ENCODE measurements at regions not wholly inside any gene's neighbourhood (a gene's known extent, or its start where the extent isn't known, plus 50 kb on each side); places are given as distances from the start of the nearest gene placed in this dataset.

- intact Hi-C loops (cut with micrococcal nuclease; ENCODE audit: unreplicated experiment), result no loop called here
- H3K4me3 ChIP-seq (replicated peaks in 1 of 3; ENCODE audit: insufficient read depth in 1 of 3, low read depth in 2 of 3, low read length in 3 of 3), result no peak overlapping the region
- peaks cover 87% of the 10 kb centered on the region for H3K9me3 ChIP-seq (ENCODE audit: low read length)
- no peaks in the 10 kb centered on the region for H4K20me1 ChIP-seq (ENCODE audit: insufficient read depth, low read length)
- ATAC-seq (no peak), DNase-seq (ENCODE audit: low spot score) (no peak), FAIRE-seq (no peak)
- no peaks in the 10 kb centered on the region for H3K36me3 ChIP-seq (replicated peaks in 1 of 2; ENCODE audit: control insufficient read depth in 1 of 2, insufficient read depth in 2 of 2, low read length in 2 of 2)
- no peaks in the 10 kb centered on the region for H3K4me1 ChIP-seq (ENCODE audit: insufficient read depth, low read length)
- no peak overlapping the region for H3K4me2 ChIP-seq (ENCODE audit: low read depth, low read length)
- BruUV-seq (replicated peaks), result no TSS peak
- H3K27me3 ChIP-seq (ENCODE audit: control insufficient read depth in 1 of 2, insufficient read depth in 2 of 2, low read length in 2 of 2), result no peaks in the 10 kb centered on the region
- H3K79me2 ChIP-seq (ENCODE audit: insufficient read depth, low read length), result no peaks in the 10 kb centered on the region
- H2AFZ ChIP-seq (ENCODE audit: low read length), result no peak overlapping the region
- in situ Hi-C loops (cut with HindIII; ENCODE audit: extremely low pct_ligation_motif_present, low pct_unique_long_range_greater_than_20kb), result no loop called here
- no peak for TF ChIP-seq ZC3H13 (CRISPR knock-in tag; IDR thresholded peaks at IDR 0.05)
- TF ChIP-seq NFYC (CRISPR knock-in tag; IDR thresholded peaks at IDR 0.05), result no peak
- no peak for TF ChIP-seq ZNF337 (CRISPR knock-in tag; IDR thresholded peaks at IDR 0.05; ENCODE audit: borderline replicate concordance, low read depth)
- no peak for TF ChIP-seq HNRNPL (IDR thresholded peaks at IDR 0.05; ENCODE audit: low read depth, low read length)
- TF ChIP-seq CREM (IDR thresholded peaks at IDR 0.05), result no peak
- no peak for TF ChIP-seq CREM (CRISPR knock-in tag; IDR thresholded peaks at IDR 0.05)
- no peak for TF ChIP-seq NCOA1 (CRISPR knock-in tag; IDR thresholded peaks at IDR 0.05)
- TF ChIP-seq ZNF138 (CRISPR knock-in tag; IDR thresholded peaks at IDR 0.05; ENCODE audit: low read depth), result no peak
- no peak for TF ChIP-seq MAFG (CRISPR knock-in tag; IDR thresholded peaks at IDR 0.05)
- no peak for TF ChIP-seq HMG20A (CRISPR knock-in tag; IDR thresholded peaks at IDR 0.05; ENCODE audit: borderline replicate concordance)
- no peak for TF ChIP-seq ZBTB34 (CRISPR knock-in tag; IDR thresholded peaks at IDR 0.05)
- TF ChIP-seq ARID5B (CRISPR knock-in tag; IDR thresholded peaks at IDR 0.05), result no peak
- TF ChIP-seq, protein P1, sequence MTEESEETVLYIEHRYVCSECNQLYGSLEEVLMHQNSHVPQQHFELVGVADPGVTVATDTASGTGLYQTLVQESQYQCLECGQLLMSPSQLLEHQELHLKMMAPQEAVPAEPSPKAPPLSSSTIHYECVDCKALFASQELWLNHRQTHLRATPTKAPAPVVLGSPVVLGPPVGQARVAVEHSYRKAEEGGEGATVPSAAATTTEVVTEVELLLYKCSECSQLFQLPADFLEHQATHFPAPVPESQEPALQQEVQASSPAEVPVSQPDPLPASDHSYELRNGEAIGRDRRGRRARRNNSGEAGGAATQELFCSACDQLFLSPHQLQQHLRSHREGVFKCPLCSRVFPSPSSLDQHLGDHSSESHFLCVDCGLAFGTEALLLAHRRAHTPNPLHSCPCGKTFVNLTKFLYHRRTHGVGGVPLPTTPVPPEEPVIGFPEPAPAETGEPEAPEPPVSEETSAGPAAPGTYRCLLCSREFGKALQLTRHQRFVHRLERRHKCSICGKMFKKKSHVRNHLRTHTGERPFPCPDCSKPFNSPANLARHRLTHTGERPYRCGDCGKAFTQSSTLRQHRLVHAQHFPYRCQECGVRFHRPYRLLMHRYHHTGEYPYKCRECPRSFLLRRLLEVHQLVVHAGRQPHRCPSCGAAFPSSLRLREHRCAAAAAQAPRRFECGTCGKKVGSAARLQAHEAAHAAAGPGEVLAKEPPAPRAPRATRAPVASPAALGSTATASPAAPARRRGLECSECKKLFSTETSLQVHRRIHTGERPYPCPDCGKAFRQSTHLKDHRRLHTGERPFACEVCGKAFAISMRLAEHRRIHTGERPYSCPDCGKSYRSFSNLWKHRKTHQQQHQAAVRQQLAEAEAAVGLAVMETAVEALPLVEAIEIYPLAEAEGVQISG (CRISPR knock-in tag; IDR thresholded peaks at IDR 0.05), result no peak
- no peak for TF ChIP-seq ZNF589 (CRISPR knock-in tag; conservative IDR thresholded peaks at IDR 0.05)
- CTCF ChIA-PET (ENCODE audit: low intra/inter-chr PET ratio, low total read pairs), result no interaction called here
- no peak overlapping the region for H3K9ac ChIP-seq (ENCODE audit: insufficient read depth, low read depth, low read length)
- no peak overlapping the region for H3K27ac ChIP-seq (ENCODE audit: extremely low read length, insufficient read depth, low read length)
- POLR2A ChIA-PET, result no interaction called here
- WGBS (ENCODE audit: low lambda C conversion rate), result 10% methylated on average over 4 of the region's 4 CpGs
Measured at GRCh38 chr5:164869325-164869724, 1363.9 kb downstream of the MAT2B start.
